ENCODE measurements at regions not wholly inside any gene's neighbourhood (a gene's known extent, or its start where the extent isn't known, plus 50 kb on each side); places are given as distances from the start of the nearest gene placed in this dataset.

DNA sequence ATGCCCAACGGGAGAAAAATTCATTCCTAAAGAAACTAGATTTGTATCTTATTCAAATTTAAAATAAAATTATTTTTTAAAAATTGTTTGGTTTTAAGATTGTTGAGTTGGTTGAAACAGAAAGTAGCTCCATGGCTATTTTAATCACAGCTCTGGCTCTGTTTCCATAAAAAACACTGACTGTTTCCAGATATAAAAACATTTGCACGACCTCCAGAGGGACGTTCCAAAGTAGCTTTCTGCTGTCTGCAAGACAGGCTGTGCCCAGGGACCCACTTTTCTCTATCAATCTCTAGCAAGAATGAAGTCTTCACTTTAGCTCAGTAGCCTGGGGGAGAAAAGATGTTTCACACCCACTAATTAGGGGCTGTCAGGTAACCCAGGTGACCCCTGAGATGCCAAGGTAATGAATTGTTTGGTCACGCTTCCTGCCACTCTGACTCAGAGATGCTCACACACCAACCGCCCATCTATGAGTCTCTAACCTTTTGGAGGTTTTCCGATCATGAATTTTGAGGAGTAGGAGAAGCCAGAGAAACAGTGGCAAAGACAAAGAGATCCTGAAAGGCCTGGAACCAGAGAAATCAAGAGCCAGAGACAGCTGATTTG is 220.1 kb upstream of the SOX9 start:
- DNase-seq = no peak

DNA sequence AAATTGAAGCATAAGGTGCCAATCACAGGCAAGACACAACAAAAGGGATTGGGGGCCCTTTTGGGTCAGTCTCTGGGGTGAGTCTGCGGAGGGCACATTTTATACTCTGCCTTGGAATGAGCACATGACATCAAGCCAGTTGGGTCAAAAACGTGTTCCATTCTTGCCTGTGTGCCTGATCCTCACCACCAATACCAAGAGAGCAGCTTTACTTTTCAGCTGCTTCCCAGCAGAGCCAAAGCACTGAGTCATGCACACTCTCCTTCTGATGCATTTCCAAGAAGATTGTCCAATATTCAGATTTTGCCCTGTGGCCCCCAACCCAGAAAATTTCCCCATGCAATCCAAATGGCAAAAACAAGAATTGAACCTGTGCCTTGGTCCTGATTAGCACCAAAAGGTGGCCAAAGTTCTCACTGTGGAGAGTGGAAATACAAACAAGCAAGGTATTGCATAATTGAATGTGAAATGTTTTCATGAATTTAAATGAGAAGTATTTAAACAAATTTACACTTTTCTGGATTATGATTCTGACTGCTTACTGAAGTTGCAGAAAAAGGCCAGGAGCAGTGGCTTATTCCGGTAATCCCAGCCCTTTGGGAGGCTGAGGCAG is 217.8 kb upstream of the SOX9 start:
- no peak for DNase-seq

GRCh38 chr17:71905376-71906031 is 215.3 kb upstream of the SOX9 start:
- no peak for DNase-seq

DNA sequence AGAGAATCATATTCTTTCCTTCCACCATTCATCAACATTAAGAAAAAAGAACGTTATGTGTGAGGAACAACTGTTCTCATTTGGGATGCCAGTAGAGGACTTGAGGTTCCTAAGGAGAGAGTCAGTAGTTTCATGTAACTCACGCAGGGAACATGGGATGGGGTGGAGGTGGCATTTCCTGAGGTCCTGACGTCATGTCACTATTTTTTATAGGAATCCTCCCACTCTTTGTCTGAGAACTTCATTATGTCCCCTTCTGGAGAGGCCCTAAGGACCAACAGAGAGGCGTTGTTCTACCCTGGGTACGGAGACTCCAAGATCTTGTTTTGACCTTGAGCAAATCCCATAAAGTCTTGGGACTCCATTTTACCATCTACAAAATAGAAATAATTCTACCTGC is 211.7 kb upstream of the SOX9 start:
- no peak for DNase-seq

GRCh38 chr17:71910002-71910401 is 210.8 kb upstream of the SOX9 start:
- DNase-seq = no peak

- no peak for DNase-seq
These were observed 206.8 kb upstream of the SOX9 start for GRCh38 chr17:71914042-71914441.

- no peak for DNase-seq
These were observed 206.0 kb upstream of the SOX9 start for GRCh38 chr17:71914812-71915211.

DNA sequence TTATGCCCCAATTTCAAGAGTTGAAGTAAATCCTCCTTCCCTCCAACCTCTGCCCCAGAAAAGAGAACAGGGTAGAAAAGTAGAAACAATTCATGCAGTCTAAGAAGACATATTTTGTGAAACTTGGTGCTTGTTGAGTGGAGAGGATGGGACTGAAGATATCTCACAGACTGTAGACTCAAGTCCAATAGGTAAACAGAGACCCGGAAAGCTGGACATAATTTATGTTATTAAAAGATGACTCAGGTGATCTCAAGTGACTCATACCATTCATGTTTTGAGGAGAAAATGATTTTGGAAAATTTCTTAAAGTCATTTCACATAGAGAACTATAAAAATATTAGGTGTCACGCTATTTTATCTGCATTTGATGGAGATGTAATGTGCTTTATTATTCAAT is 203.1 kb upstream of the SOX9 start:
- DNase-seq = no peak

GRCh38 chr17:71919186-71919585 is 201.6 kb upstream of the SOX9 start:
- DNase-seq = no peak

- DNase-seq = no peak
These were observed 200.9 kb upstream of the SOX9 start for GRCh38 chr17:71919896-71920295.

- DNase-seq = no peak
These were observed 199.0 kb upstream of the SOX9 start for GRCh38 chr17:71921796-71922195.

- no peak for DNase-seq
These were observed 198.4 kb upstream of the SOX9 start for GRCh38 chr17:71922439-71922838.

- DNase-seq = no peak
These were observed 193.9 kb upstream of the SOX9 start for GRCh38 chr17:71926746-71927398.

- no peak for DNase-seq
These were observed 187.5 kb upstream of the SOX9 start for GRCh38 chr17:71933306-71933705.

- DNase-seq = no peak
These were observed 186.3 kb upstream of the SOX9 start for GRCh38 chr17:71934520-71934919.

DNA sequence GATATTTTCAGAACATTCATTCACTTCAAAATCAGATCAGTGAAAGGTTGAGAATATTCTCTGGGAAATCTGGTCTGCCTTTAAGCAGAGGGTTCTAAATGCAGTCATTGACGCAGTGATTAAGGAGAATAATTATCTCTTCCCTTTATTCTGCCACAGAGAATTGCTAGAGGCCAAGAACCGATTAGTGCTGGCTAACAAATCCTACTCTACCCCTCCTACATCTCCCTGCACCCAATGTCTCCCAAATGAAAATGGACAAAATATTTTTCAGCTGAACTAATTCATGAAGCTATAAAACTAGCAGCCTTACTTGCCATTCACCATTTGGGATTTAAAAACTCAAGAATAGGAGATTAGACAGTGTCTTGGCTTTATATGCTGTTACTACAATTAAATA is 185.5 kb upstream of the SOX9 start:
- no peak for DNase-seq

DNA sequence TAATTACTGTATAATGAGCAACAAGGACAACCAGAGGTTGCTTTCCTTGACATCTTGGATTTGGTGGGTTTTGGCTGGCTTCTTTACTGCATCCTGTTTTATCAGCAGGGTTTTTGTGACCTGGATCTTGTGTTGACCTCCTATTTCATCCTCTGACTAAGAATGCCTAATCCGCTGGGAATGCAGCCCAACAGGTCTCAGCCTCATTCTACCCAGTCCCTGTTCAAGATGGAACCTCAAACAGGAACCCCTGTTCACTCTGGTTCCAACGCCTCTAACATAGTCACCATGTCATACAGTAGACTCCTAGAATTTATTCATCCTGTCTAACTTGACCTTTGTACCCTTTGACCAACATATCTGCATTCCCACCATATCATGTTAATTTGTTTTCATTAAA is 183.8 kb upstream of the SOX9 start:
- DNase-seq = no peak

DNA sequence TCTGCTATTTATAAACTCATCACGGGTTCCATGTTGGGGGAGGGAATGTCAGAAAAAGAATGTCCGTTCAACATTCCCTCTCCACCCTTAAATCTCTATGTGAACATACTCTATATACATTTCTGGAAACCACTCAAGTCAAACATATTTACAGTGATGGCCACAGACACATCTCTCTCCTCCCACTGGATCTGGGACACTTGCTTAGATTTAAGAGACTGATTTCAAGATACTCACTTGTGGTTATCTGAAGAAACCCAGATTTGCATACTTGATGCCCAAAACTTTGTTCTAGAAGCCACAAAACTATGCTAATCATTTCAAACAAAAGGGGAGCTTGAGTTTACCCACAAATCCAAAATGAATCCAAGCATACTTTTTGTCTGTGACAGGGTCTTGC is 182.9 kb upstream of the SOX9 start:
- no peak for DNase-seq

DNA sequence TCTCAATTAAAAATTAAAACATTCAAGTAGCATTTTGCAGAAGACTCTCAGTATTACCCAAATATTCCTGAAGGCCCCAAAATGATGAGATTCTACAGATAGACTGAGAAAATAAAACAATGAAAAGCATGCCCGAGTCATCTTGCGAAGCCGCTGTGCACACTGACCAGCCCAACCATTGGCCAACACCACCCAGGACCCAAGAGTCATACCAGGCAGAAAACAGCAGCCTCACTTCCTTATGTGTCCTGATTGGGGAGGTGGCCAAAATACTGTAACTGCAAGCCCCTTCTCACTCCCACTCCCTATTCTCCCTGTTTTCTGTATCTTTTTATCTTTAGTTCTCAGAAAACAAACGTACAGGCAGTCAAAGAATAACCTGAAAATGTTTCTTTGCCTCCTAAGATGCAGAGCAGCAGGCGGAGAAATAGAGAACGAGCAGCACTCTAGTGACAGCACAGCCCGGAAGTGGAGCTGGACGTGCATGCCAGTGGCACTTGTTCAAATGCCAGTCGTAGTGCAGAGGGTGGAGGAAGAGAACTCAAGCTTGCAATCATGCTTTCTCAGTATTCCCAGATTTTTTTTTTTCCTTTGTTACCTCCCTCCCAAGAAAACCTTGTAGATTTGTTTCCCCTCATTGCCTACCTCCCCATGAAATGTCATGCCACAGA is 182.3 kb upstream of the SOX9 start:
- no peak for DNase-seq

- no peak for DNase-seq
These were observed 178.9 kb upstream of the SOX9 start for GRCh38 chr17:71941920-71942319.

- peak in 5 of 14 donors; percentile 1 to 25 (median 13) for DNase-seq
These were observed 178.2 kb upstream of the SOX9 start for GRCh38 chr17:71942626-71943025.

DNA sequence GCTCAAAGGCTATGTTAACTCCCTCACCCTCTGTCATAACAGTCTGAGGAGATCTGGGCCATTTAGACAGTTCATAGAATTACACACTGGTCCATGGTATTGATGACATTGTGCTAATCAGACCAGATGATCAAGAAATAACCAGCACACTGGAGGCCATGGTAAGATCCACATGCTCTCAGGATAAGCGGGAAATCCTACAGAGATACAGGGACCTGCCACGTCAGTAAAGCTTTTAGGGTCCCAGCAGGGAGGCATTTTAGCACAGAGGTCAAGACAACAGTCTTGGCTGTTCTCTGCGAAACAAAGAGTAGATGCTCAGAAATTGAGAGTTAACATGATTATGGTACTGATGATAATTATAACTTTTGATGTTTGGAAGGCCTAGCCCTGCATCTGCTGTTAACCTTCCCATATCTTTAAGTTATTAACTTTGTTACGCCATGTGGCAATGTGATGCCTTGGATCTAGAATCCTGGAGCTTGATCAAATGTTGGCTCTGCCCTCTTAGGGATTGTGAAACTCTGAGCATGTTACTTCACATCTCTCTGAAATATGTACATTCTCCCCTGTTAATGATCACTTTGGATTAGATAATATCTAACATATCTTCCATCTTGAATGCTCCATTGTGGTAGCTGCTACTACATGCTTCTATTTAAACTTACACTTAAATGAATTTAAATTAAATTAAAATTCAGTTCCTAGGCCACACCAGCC is 172.0 kb upstream of the SOX9 start:
- DNase-seq = no peak

DNA sequence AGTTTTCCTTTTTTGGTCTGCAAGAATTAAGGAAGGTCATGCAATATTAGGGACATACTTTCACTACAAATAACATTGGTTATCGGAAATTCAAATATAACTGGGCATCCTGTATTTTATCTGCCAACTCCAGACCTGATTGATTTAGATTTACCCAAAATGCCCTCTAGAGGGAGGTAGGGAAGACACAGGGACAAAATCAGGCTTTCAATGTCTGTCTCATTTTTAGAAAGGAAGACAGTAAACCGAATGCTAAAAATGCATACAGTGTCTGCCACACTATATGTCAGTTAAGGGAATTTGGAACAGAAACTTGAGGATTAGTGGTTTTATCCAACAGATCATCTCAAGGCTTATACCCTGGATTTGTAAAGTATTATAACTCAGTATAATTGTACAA is 161.7 kb upstream of the SOX9 start:
- no peak for DNase-seq

Data from C1 segment of cervical spinal cord (tissue), 14 donors.